HG03457 (cell line): ENCODE measurements at regions not wholly inside any gene's neighbourhood (a gene's known extent, or its start where the extent isn't known, plus 50 kb on each side); places are given as distances from the start of the nearest gene placed in this dataset.

ENCODE experiments used
- ATAC-seq: cut with Tn5 transposase; IDR thresholded peaks from one replicate; pipeline ENCODE4 v1.9.1; 2021; ENCODE audit warnings: moderate number of reproducible peaks; ENCODE audit not compliant: unreplicated experiment

DNA sequence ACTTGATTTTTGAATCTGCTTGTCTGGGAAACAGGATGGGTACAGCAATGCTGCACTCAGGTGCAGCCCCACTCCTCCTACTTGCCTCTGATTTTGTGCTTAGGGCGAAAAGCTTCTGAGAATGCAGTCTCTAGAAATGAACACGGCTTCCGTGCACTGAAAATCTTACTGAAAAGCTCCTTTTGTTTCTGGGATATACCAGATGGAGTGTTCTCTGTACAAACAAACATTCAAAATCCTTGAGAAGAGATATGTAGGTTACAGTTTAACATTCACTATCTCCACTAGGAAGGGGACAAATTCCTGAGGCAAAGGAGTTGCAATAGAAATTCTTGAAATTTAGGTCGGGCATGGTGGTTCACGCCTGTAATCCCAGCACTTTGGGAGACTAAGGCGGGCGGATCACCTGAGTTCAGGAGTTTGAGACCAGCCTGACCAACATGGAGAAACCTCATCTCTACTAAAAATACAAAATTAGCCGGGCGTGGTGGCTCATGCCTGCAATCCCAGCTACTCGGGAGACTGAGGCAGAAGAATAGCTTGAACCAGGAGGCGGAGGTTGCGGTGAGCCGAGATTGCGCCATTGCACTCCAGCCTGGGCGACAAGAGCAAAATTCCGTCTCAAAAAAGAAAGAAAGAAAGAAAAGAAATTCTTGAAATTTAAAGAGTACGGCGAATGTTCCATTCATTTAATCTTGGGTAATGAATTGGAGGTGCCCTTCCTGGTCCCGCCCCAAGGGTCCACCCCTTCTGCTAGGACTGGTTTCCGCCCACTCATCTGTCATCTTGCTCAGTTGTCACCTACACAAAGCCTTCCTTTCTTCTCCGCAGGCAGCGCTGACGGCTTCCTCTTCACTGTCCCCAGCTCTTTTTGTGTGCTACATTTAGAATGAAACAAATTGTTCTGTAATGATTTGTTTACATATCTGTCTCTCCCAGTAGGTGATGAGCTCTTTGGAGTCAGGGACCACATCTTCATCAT lies 92.4 kb downstream of the SOCS6 start:
- ATAC-seq = no peak
